HEK293 (cell line): ENCODE measurements at regions not wholly inside any gene's neighbourhood (a gene's known extent, or its start where the extent isn't known, plus 50 kb on each side); places are given as distances from the start of the nearest gene placed in this dataset.

Experiments used
- CTCF ChIA-PET: fragments of 350-600 bp; formaldehyde crosslinking; extraction: SDS; loops from one replicate; lab custom pipeline; 2021; ENCODE audit warnings: antibody characterized with exemption; lab: Yijun Ruan, JAX
- POLR2A ChIA-PET: fragments of 300-600 bp; formaldehyde crosslinking; extraction: SDS; loops from one replicate; lab custom pipeline; 2020; ENCODE audit warnings: antibody characterized with exemption, inconsistent platforms; lab: Yijun Ruan, JAX
- H3K27ac ChIP-seq: fragments of 200-500 bp; sonication (Bioruptor generic); 2 replicates; pipeline ENCODE4 v1.5.1; 2014; ENCODE audit warnings: low read depth, low read length, control low read depth, inconsistent platforms; ENCODE audit errors: extremely low read depth
- H3K36me3 ChIP-seq, 2 experiments: fragments of 200-500 bp in 1 of 2; sonication (Bioruptor generic) in 1 of 2; 1 replicate in 1 of 2; 2 replicates in 1 of 2; pipeline ENCODE4 v1.5.1; 2014 to 2017; ENCODE audit warnings: inconsistent platforms in 2 of 2, low read length in 2 of 2; ENCODE audit not compliant: control insufficient read depth in 2 of 2, insufficient read depth in 1 of 2
- H3K4me1 ChIP-seq: fragments of 200-500 bp; sonication (Bioruptor generic); 2 replicates; pipeline ENCODE4 v1.5.1; 2014; ENCODE audit warnings: mild to moderate bottlenecking, low read length, inconsistent platforms; ENCODE audit not compliant: control insufficient read depth, insufficient read depth
- H3K4me3 ChIP-seq: 2 replicates; pipeline ENCODE4 v1.5.1; 2011; ENCODE audit warnings: low read depth, mild to moderate bottlenecking, control low read depth, low read length, moderate library complexity
- H3K9me3 ChIP-seq: fragments of 200-500 bp; sonication (Bioruptor generic); 2 replicates; pipeline ENCODE4 v1.5.1; 2014; ENCODE audit warnings: low read depth, low read length, inconsistent platforms; ENCODE audit not compliant: control insufficient read depth, insufficient read depth
- BCL11A ChIP-seq: fragments of 450-650 bp; formaldehyde crosslinking; IDR thresholded peaks from 2 replicates; pipeline ENCODE4 v1.5.1; 2016; ENCODE audit warnings: low read depth, missing biosample characterization, missing genetic modification characterization
- GLI2 ChIP-seq: fragments of 450-650 bp; formaldehyde crosslinking; IDR thresholded peaks from 2 replicates; pipeline ENCODE4; 2017; ENCODE audit warnings: missing biosample characterization, missing genetic modification characterization, low read depth, borderline replicate concordance
- GLIS1 ChIP-seq: fragments of 450-650 bp; formaldehyde crosslinking; IDR thresholded peaks from 2 replicates; pipeline ENCODE4 v1.5.1; 2016; ENCODE audit warnings: missing biosample characterization, missing genetic modification characterization
- GLIS2 ChIP-seq: fragments of 450-650 bp; formaldehyde crosslinking; IDR thresholded peaks from 2 replicates; pipeline ENCODE4 v1.5.1; 2016; ENCODE audit warnings: missing biosample characterization, missing genetic modification characterization
- REPIN1 ChIP-seq: fragments of 450-650 bp; formaldehyde crosslinking; IDR thresholded peaks from 2 replicates; pipeline ENCODE4 v1.5.1; 2017; ENCODE audit warnings: missing biosample characterization, missing genetic modification characterization, low read depth
- TRIM28 ChIP-seq: IDR thresholded peaks from 2 replicates; pipeline ENCODE4 v1.6.1; 2011; ENCODE audit warnings: low read length, control low read depth, borderline replicate concordance
- ZFP3 ChIP-seq: fragments of 450-650 bp; formaldehyde crosslinking; IDR thresholded peaks from 2 replicates; pipeline ENCODE4 v1.5.1; 2016; ENCODE audit warnings: low read depth, missing biosample characterization, missing genetic modification characterization
- ZFP69B ChIP-seq: fragments of 450-650 bp; formaldehyde crosslinking; IDR thresholded peaks from 2 replicates; pipeline ENCODE4 v1.5.1; 2016; ENCODE audit warnings: missing biosample characterization, missing genetic modification characterization
- ZNF174 ChIP-seq: fragments of 450-650 bp; formaldehyde crosslinking; IDR thresholded peaks from 2 replicates; pipeline ENCODE4 v1.5.0; 2017; ENCODE audit warnings: missing biosample characterization, mild to moderate bottlenecking, missing genetic modification characterization
- ZNF184 ChIP-seq: fragments of 450-650 bp; IDR thresholded peaks from 2 replicates; pipeline ENCODE4 v1.5.1; 2018; ENCODE audit warnings: missing biosample characterization, mild to moderate bottlenecking, missing genetic modification characterization
- ZNF211 ChIP-seq: fragments of 450-650 bp; formaldehyde crosslinking; IDR thresholded peaks from 2 replicates; pipeline ENCODE4 v1.5.1; 2016; ENCODE audit warnings: low read depth, missing biosample characterization, missing genetic modification characterization
- ZNF221 ChIP-seq: fragments of 450-650 bp; formaldehyde crosslinking; IDR thresholded peaks from 2 replicates; pipeline ENCODE4 v1.5.1; 2017; ENCODE audit warnings: missing biosample characterization, missing genetic modification characterization, borderline replicate concordance
- ZNF248 ChIP-seq: fragments of 450-650 bp; formaldehyde crosslinking; IDR thresholded peaks from 2 replicates; pipeline ENCODE4 v1.5.1; 2017; ENCODE audit warnings: missing biosample characterization, missing genetic modification characterization
- ZNF311 ChIP-seq: fragments of 450-650 bp; formaldehyde crosslinking; IDR thresholded peaks from 2 replicates; pipeline ENCODE4 v1.5.1; 2017; ENCODE audit warnings: missing biosample characterization, missing genetic modification characterization, borderline replicate concordance
- ZNF324 ChIP-seq: fragments of 450-650 bp; formaldehyde crosslinking; IDR thresholded peaks from 2 replicates; pipeline ENCODE4 v1.5.1; 2016; ENCODE audit warnings: missing biosample characterization, missing genetic modification characterization
- ZNF416 ChIP-seq: fragments of 450-650 bp; formaldehyde crosslinking; IDR thresholded peaks from 2 replicates; pipeline ENCODE4 v1.5.1; 2016; ENCODE audit warnings: missing biosample characterization, missing genetic modification characterization
- ZNF473 ChIP-seq: fragments of 450-650 bp; formaldehyde crosslinking; IDR thresholded peaks from 2 replicates; pipeline ENCODE4 v1.5.1; 2017; ENCODE audit warnings: missing biosample characterization, missing genetic modification characterization
- ZNF768 ChIP-seq: fragments of 450-650 bp; formaldehyde crosslinking; IDR thresholded peaks from 2 replicates; pipeline ENCODE4 v1.5.1; 2018; ENCODE audit warnings: missing biosample characterization, mild to moderate bottlenecking, missing genetic modification characterization
- TF ChIP-seq, protein P1 (sequence below): fragments of 450-650 bp; formaldehyde crosslinking; IDR thresholded peaks from 2 replicates; pipeline ENCODE4 v1.5.1; 2016; ENCODE audit warnings: missing biosample characterization, missing genetic modification characterization
- TF ChIP-seq, protein P2 (sequence below): fragments of 450-650 bp; formaldehyde crosslinking; IDR thresholded peaks from 2 replicates; pipeline ENCODE4; 2016; ENCODE audit warnings: missing biosample characterization, missing genetic modification characterization
- TF ChIP-seq, protein P3 (sequence below): fragments of 450-650 bp; formaldehyde crosslinking; IDR thresholded peaks from 2 replicates; pipeline ENCODE4 v1.5.1; 2016; ENCODE audit warnings: missing biosample characterization, missing genetic modification characterization
- TF ChIP-seq, protein P4 (sequence below): fragments of 450-650 bp; formaldehyde crosslinking; IDR thresholded peaks from 2 replicates; pipeline ENCODE4 v1.5.1; 2016; ENCODE audit warnings: missing biosample characterization, missing genetic modification characterization, low read depth
- TF ChIP-seq, protein P5 (sequence below): fragments of 450-650 bp; formaldehyde crosslinking; IDR thresholded peaks from 2 replicates; pipeline ENCODE4 v1.5.1; 2016; ENCODE audit warnings: missing biosample characterization, missing genetic modification characterization
- TF ChIP-seq, protein P6 (sequence below): fragments of 450-650 bp; formaldehyde crosslinking; IDR thresholded peaks from 2 replicates; pipeline ENCODE4 v1.5.1; 2016; ENCODE audit warnings: missing biosample characterization, missing genetic modification characterization
- TF ChIP-seq, protein P7 (sequence below): fragments of 450-650 bp; formaldehyde crosslinking; IDR thresholded peaks from 2 replicates; pipeline ENCODE4 v1.5.1; 2016; ENCODE audit warnings: missing biosample characterization, missing genetic modification characterization

DNA sequence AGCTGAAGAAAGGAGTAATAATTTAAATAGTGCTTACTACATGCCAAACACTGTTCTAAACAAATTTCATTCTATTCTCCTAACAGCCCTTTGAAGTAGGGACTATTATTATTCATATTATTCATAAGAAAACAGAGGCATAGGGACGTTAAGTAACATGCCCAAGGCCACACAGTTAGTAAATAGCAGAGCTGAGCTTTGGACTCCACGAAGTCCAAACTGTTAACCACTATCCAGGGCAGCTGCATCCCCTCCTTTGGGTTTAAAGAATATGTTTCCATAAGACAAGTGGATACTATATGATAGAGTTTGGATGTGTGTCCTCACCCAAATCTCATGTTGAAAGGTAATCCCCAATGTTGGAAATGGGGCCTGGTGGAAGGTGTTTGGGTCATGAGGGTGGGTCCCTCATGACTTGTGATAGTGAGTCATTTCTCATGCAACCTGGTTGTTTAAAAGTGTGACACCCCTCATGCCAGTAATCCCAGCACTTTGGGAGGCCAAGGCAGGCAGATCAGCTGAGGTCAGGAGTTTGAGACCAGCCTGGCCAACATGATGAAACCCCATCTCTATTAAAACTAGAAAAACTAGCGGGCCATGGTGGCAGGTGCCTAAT is 144.0 kb upstream of the CXADR start:
- no peaks in the 10 kb centered on the region for H3K9me3 ChIP-seq
- H3K4me1 ChIP-seq, result peaks cover 8% of the 10 kb centered on the region
- no peak overlapping the region for H3K4me3 ChIP-seq
- TF ChIP-seq, protein P1, sequence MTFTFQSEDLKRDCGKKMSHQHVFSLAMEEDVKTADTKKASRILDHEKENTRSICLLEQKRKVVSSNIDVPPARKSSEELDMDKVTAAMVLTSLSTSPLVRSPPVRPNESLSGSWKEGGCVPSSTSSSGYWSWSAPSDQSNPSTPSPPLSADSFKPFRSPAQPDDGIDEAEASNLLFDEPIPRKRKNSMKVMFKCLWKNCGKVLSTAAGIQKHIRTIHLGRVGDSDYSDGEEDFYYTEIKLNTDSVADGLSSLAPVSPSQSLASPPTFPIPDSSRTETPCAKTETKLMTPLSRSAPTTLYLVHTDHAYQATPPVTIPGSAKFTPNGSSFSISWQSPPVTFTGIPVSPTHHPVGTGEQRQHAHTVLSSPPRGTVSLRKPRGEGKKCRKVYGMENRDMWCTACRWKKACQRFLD (tag by site-specific recombination), result no peak
- TF ChIP-seq TRIM28 (no peak), ZNF174 (no peak), GLIS1 (tag by site-specific recombination) (no peak), ZNF324 (tag by site-specific recombination) (no peak), ZNF473 (tag by site-specific recombination) (no peak), ZNF768 (no peak), ZNF311 (tag by site-specific recombination) (no peak), ZNF211 (tag by site-specific recombination) (no peak), GLI2 (tag by site-specific recombination) (no peak), ZNF248 (tag by site-specific recombination) (no peak), ZFP69B (tag by site-specific recombination) (no peak), ZNF221 (tag by site-specific recombination) (no peak), ZFP3 (tag by site-specific recombination) (no peak)
- TF ChIP-seq, protein P2, sequence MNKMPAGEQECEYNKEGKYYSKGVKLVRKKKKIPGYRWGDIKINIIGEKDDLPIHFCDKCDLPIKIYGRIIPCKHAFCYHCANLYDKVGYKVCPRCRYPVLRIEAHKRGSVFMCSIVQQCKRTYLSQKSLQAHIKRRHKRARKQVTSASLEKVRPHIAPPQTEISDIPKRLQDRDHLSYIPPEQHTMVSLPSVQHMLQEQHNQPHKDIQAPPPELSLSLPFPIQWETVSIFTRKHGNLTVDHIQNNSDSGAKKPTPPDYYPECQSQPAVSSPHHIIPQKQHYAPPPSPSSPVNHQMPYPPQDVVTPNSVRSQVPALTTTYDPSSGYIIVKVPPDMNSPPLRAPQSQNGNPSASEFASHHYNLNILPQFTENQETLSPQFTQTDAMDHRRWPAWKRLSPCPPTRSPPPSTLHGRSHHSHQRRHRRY (tag by site-specific recombination), result no peak
- TF ChIP-seq, protein P3, sequence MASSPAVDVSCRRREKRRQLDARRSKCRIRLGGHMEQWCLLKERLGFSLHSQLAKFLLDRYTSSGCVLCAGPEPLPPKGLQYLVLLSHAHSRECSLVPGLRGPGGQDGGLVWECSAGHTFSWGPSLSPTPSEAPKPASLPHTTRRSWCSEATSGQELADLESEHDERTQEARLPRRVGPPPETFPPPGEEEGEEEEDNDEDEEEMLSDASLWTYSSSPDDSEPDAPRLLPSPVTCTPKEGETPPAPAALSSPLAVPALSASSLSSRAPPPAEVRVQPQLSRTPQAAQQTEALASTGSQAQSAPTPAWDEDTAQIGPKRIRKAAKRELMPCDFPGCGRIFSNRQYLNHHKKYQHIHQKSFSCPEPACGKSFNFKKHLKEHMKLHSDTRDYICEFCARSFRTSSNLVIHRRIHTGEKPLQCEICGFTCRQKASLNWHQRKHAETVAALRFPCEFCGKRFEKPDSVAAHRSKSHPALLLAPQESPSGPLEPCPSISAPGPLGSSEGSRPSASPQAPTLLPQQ, result no peak
- no peaks in the 10 kb centered on the region for H3K36me3 ChIP-seq
- POLR2A ChIA-PET, result no interaction called here
- H3K27ac ChIP-seq, result no peak overlapping the region
- CTCF ChIA-PET, result interaction anchor here (0.5 to 1.6 kb wide), 2 partner anchors 18 to 191 kb away, joined by 4 to 6 read pairs; no protein-coding TSS in a partner anchor

DNA sequence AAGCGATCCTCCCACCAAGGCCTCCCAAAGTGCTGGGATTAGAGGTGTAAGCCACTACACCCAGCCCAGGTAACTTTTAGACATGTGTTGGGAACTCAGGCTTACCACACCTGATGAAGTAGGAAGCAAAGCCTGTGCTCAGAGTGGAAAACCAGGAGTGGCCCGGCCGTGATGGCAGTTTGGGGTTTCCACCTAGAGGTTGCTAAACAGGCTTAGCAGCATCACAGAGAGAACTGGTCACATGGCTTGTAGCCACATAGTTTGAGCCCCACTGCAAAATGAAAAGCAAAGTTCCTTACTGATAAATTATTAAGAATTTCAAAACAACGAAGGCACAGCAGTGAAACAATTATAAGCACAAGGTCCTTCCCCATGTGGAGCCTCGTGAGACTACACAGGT is 142.6 kb upstream of the CXADR start:
- H3K36me3 ChIP-seq, result no peaks in the 10 kb centered on the region
- TF ChIP-seq ZNF184 (tag by site-specific recombination) (no peak), ZNF416 (tag by site-specific recombination) (no peak), REPIN1 (tag by site-specific recombination) (no peak), GLIS2 (tag by site-specific recombination) (no peak), BCL11A (tag by site-specific recombination) (no peak), ZNF473 (tag by site-specific recombination) (no peak)
- TF ChIP-seq, protein P4, sequence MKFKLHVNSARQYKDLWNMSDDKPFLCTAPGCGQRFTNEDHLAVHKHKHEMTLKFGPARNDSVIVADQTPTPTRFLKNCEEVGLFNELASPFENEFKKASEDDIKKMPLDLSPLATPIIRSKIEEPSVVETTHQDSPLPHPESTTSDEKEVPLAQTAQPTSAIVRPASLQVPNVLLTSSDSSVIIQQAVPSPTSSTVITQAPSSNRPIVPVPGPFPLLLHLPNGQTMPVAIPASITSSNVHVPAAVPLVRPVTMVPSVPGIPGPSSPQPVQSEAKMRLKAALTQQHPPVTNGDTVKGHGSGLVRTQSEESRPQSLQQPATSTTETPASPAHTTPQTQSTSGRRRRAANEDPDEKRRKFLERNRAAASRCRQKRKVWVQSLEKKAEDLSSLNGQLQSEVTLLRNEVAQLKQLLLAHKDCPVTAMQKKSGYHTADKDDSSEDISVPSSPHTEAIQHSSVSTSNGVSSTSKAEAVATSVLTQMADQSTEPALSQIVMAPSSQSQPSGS (tag by site-specific recombination), result no peak
- TF ChIP-seq, protein P5, sequence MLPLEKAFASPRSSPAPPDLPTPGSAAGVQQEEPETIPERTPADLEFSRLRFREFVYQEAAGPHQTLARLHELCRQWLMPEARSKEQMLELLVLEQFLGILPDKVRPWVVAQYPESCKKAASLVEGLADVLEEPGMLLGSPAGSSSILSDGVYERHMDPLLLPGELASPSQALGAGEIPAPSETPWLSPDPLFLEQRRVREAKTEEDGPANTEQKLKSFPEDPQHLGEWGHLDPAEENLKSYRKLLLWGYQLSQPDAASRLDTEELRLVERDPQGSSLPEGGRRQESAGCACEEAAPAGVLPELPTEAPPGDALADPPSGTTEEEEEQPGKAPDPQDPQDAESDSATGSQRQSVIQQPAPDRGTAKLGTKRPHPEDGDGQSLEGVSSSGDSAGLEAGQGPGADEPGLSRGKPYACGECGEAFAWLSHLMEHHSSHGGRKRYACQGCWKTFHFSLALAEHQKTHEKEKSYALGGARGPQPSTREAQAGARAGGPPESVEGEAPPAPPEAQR (tag by site-specific recombination), result no peak
- TF ChIP-seq, protein P6, sequence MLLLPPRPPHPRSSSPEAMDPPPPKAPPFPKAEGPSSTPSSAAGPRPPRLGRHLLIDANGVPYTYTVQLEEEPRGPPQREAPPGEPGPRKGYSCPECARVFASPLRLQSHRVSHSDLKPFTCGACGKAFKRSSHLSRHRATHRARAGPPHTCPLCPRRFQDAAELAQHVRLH (tag by site-specific recombination), result no peak
- TF ChIP-seq, protein P7, sequence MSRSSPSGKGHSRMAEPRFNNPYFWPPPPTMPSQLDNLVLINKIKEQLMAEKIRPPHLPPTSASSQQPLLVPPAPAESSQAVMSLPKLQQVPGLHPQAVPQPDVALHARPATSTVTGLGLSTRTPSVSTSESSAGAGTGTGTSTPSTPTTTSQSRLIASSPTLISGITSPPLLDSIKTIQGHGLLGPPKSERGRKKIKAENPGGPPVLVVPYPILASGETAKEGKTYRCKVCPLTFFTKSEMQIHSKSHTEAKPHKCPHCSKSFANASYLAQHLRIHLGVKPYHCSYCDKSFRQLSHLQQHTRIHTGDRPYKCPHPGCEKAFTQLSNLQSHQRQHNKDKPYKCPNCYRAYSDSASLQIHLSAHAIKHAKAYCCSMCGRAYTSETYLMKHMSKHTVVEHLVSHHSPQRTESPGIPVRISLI, result no peak
- ChIA-PET POLR2A (no interaction called here), CTCF (no interaction called here)
- H3K9me3 ChIP-seq, result no peaks in the 10 kb centered on the region
- no peak overlapping the region for H3K4me3 ChIP-seq
- peaks cover 8% of the 10 kb centered on the region for H3K4me1 ChIP-seq
- H3K27ac ChIP-seq, result no peak overlapping the region
